ENCODE measurements at regions not wholly inside any gene's neighbourhood (a gene's known extent, or its start where the extent isn't known, plus 50 kb on each side); places are given as distances from the start of the nearest gene placed in this dataset.

GRCh38 chr12:28024231-28024995, 51.9 kb upstream of the PTHLH start:
- TF ChIP-seq CTCF (IDR thresholded peaks at IDR 0.05) = no peak
- TF ChIP-seq POLR2A (IDR thresholded peaks at IDR 0.05) = no peak
